SU-DHL-6 (cell line): ENCODE measurements at regions not wholly inside any gene's neighbourhood (a gene's known extent, or its start where the extent isn't known, plus 50 kb on each side); places are given as distances from the start of the nearest gene placed in this dataset.

Experiments used
- EZH2phosphoT487 ChIP-seq: fragments of 200-600 bp; sonication (generic), shearing (Covaris generic); conservative IDR thresholded peaks from 2 replicates; pipeline ENCODE4 v1.6.1; 2018; ENCODE audit warnings: mild to moderate bottlenecking, antibody characterized with exemption, low read length, moderate library complexity, mixed read lengths
- TF ChIP-seq, protein P1 (sequence below): fragments of 200-600 bp; sonication (generic); IDR thresholded peaks from one replicate; pipeline ENCODE4 v1.5.1; 2017; ENCODE audit warnings: antibody characterized with exemption, mild to moderate bottlenecking, low read length, moderate library complexity; ENCODE audit not compliant: insufficient read depth, poor library complexity, severe bottlenecking

DNA sequence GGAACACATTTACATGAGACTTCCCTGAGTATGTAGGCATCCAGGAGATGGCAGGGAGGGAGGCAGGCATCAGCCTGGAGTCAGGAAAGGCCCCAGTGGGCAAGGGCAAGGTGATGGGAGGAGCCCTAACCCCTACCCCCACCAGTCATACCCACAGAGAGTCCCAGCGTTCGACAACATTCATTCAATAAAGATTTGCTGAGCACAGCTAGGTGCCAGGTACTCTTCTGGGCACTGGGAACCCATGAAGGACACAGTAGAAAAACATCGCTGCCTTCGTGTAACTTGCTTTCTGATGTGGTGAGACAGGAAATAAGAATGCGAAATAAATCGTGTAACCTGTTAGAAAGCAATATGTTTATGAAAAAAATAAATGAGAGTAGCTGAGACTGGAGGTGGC is 77.3 kb upstream of the GADD45A start:
- TF ChIP-seq, protein P1, sequence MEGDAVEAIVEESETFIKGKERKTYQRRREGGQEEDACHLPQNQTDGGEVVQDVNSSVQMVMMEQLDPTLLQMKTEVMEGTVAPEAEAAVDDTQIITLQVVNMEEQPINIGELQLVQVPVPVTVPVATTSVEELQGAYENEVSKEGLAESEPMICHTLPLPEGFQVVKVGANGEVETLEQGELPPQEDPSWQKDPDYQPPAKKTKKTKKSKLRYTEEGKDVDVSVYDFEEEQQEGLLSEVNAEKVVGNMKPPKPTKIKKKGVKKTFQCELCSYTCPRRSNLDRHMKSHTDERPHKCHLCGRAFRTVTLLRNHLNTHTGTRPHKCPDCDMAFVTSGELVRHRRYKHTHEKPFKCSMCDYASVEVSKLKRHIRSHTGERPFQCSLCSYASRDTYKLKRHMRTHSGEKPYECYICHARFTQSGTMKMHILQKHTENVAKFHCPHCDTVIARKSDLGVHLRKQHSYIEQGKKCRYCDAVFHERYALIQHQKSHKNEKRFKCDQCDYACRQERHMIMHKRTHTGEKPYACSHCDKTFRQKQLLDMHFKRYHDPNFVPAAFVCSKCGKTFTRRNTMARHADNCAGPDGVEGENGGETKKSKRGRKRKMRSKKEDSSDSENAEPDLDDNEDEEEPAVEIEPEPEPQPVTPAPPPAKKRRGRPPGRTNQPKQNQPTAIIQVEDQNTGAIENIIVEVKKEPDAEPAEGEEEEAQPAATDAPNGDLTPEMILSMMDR, result no peak
- TF ChIP-seq EZH2phosphoT487, result no peak
